ENCODE measurements at regions not wholly inside any gene's neighbourhood (a gene's known extent, or its start where the extent isn't known, plus 50 kb on each side); places are given as distances from the start of the nearest gene placed in this dataset. TPM values are rescaled to one million over a fixed set of nuclear protein-coding genes. Genes with fewer than 3 reads are reported as not detected.

DNA sequence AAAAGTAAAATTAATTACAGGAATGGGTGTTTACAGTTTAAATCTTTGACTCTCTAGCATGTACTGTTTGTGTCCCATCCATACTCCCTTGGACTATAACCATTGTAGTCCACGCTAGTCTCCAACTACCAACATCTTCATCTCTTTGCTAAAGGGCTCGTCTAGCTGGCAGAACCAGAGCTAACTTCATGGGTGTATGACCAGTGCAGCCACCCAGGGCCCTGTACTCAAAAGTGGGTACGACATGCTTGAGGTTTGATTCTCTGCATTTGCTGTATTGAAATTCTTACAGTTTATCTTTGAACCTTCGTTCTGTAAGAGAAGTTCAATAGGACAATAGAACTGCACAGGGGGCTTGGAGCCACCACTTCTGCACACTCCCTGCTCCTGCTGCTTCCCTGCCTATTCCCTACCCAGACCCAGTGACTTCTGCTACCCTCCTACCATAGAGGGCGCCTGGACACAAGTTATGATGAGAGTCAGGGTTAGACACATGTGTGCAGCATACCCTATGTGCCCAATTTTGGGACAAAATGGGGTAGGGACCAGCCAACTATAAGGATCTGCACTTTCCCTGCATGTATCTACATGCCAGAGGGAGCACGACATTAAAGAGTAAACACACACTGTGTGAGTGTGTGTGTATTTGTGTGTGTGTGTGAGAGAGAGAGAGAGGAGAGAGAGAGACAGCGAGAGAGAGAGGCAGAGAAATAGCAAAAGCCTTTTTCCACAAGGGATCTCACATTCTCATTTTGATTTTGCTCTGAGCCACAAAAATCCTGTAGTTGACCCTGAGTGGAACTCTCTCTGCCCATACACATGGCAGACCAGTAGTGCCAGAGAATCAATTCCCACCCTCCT is 59.0 kb upstream of the NECTIN3 start:
- TF ChIP-seq, protein P1, sequence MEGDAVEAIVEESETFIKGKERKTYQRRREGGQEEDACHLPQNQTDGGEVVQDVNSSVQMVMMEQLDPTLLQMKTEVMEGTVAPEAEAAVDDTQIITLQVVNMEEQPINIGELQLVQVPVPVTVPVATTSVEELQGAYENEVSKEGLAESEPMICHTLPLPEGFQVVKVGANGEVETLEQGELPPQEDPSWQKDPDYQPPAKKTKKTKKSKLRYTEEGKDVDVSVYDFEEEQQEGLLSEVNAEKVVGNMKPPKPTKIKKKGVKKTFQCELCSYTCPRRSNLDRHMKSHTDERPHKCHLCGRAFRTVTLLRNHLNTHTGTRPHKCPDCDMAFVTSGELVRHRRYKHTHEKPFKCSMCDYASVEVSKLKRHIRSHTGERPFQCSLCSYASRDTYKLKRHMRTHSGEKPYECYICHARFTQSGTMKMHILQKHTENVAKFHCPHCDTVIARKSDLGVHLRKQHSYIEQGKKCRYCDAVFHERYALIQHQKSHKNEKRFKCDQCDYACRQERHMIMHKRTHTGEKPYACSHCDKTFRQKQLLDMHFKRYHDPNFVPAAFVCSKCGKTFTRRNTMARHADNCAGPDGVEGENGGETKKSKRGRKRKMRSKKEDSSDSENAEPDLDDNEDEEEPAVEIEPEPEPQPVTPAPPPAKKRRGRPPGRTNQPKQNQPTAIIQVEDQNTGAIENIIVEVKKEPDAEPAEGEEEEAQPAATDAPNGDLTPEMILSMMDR (conservative IDR thresholded peaks at IDR 0.05): peak; percentile 45
- Mint-ChIP-seq H3K9me3 (no peaks in the 10 kb centered on the region), H3K4me1 (ENCODE audit: unreplicated experiment) (no peaks in the 10 kb centered on the region), H3K36me3 (no peaks in the 10 kb centered on the region), H3K27ac (no peak overlapping the region), H3K27me3 (no peaks in the 10 kb centered on the region), H3K4me3 (no peak overlapping the region)
- DNase-seq (ENCODE audit: extremely low spot score, unreplicated experiment): no peak

Small RNA genes lying in the stretch of these regions (microRNA-seq; reads per million reads assigned to microRNA genes)
- not detected for gene MIR4445
